ENCODE measurements at regions not wholly inside any gene's neighbourhood (a gene's known extent, or its start where the extent isn't known, plus 50 kb on each side); places are given as distances from the start of the nearest gene placed in this dataset.

- no peak for TF ChIP-seq CTCF (IDR thresholded peaks at IDR 0.05; ENCODE audit: low read depth, low read length)
- TF ChIP-seq EZH2phosphoT487 (IDR thresholded peaks at IDR 0.05; ENCODE audit: low read depth): no peak
Observed at GRCh38 chr10:28177944-28178637, 124.8 kb downstream of the MPP7 start.
